ENCODE measurements at regions not wholly inside any gene's neighbourhood (a gene's known extent, or its start where the extent isn't known, plus 50 kb on each side); places are given as distances from the start of the nearest gene placed in this dataset.

GRCh38 chr6:111988926-111989325 is 65.0 kb upstream of the CCN6 start:
- Histone ChIP-seq H3T11ph (ENCODE audit: low read length) (no peak overlapping the region), H4K91ac (ENCODE audit: insufficient read length, low read depth, low read length) (no peak overlapping the region), H3K56ac (ENCODE audit: insufficient read length, low read depth, low read length) (no peak overlapping the region), H3K27ac (ENCODE audit: insufficient read length, low read depth, low read length) (no peak overlapping the region), H3K4me1 (ENCODE audit: insufficient read depth, low read length) (peaks cover 9% of the 10 kb centered on the region; the same call in 1 of the 2 replicates), H3K79me1 (ENCODE audit: insufficient read depth, low read depth, low read length, poor library complexity, severe bottlenecking) (no peaks in the 10 kb centered on the region), H3K23me2 (ENCODE audit: insufficient read length, low read depth, low read length, poor library complexity, severe bottlenecking) (no peaks in the 10 kb centered on the region), H3K79me2 (ENCODE audit: insufficient read depth, low read length) (no peaks in the 10 kb centered on the region), H2BK12ac (ENCODE audit: insufficient read length, low read depth, low read length) (no peak overlapping the region), H3K18ac (ENCODE audit: insufficient read length, low read depth, low read length) (no peak overlapping the region), H3K4me2 (ENCODE audit: insufficient read depth, insufficient read length, low read length) (no peak overlapping the region), H2AK5ac (ENCODE audit: insufficient read length, low read length) (no peak overlapping the region), H4K8ac (replicated peaks; ENCODE audit: insufficient read length, low read depth, low read length) (no peak overlapping the region), H3K27me3 (ENCODE audit: insufficient read depth, low read length) (no peaks in the 10 kb centered on the region), H3K9me3 (ENCODE audit: control insufficient read depth, low read depth, low read length) (no peaks in the 10 kb centered on the region), H3K9ac (ENCODE audit: extremely low read depth, insufficient read length, low read length) (no peak overlapping the region), H2BK120ac (ENCODE audit: low read depth, low read length, poor library complexity, severe bottlenecking) (no peak overlapping the region), H4K5ac (ENCODE audit: insufficient read length, low read depth, low read length) (no peak overlapping the region), H2BK20ac (ENCODE audit: low read depth, low read length, poor library complexity, severe bottlenecking) (no peak overlapping the region), H2AFZ (ENCODE audit: low read length) (no peak overlapping the region), H3K4ac (ENCODE audit: low read depth, low read length) (no peak overlapping the region), H3K14ac (ENCODE audit: insufficient read depth, low read length) (no peak overlapping the region), H4K20me1 (ENCODE audit: control insufficient read depth, insufficient read depth, insufficient read length) (no peaks in the 10 kb centered on the region), H2BK5ac (ENCODE audit: insufficient read length, low read length) (no peak overlapping the region), H3K23ac (ENCODE audit: insufficient read length, low read depth, low read length) (no peak overlapping the region), H2BK15ac (ENCODE audit: low read depth, low read length) (no peak overlapping the region)
- TF ChIP-seq, protein P1, sequence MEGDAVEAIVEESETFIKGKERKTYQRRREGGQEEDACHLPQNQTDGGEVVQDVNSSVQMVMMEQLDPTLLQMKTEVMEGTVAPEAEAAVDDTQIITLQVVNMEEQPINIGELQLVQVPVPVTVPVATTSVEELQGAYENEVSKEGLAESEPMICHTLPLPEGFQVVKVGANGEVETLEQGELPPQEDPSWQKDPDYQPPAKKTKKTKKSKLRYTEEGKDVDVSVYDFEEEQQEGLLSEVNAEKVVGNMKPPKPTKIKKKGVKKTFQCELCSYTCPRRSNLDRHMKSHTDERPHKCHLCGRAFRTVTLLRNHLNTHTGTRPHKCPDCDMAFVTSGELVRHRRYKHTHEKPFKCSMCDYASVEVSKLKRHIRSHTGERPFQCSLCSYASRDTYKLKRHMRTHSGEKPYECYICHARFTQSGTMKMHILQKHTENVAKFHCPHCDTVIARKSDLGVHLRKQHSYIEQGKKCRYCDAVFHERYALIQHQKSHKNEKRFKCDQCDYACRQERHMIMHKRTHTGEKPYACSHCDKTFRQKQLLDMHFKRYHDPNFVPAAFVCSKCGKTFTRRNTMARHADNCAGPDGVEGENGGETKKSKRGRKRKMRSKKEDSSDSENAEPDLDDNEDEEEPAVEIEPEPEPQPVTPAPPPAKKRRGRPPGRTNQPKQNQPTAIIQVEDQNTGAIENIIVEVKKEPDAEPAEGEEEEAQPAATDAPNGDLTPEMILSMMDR (conservative IDR thresholded peaks at IDR 0.05): no peak
- peaks cover 0 to 9% (median 2%) of the 10 kb centered on the region in 3 experiments; a peak in 3 of 7 replicates for H3K36me3 Mint-ChIP-seq (ENCODE audit: insufficient read depth in 1 of 3, low read depth in 3 of 3)
- H3K27me3 Mint-ChIP-seq (ENCODE audit: low read depth): peaks cover 4% of the 10 kb centered on the region
- WGBS (ENCODE audit: extremely low coverage, insufficient read length, low lambda C conversion rate): no CpG with 5 or more reads among the region's 2 CpGs
- peaks cover 3 to 4% of the 10 kb centered on the region in 2 experiments; a peak in 3 of 5 replicates for H3K9me3 Mint-ChIP-seq
- no peak overlapping the region for H3K4me3 Mint-ChIP-seq
- no peak overlapping the region for H3K27ac Mint-ChIP-seq
- peaks cover 18 to 21% of the 10 kb centered on the region in 2 experiments for H3K4me1 Mint-ChIP-seq
- no peak for DNase-seq

Data from H9 (cell line).